MCF 10A (cell line): ENCODE measurements at regions not wholly inside any gene's neighbourhood (a gene's known extent, or its start where the extent isn't known, plus 50 kb on each side); places are given as distances from the start of the nearest gene placed in this dataset.

Source experiments
- BruUV-seq: library from RNA; stranded (reverse); fragments of 400-500 nt; replicated peaks from 2 replicates; lab custom pipeline; 2021; lab: Mats Ljungman, UMichigan
- CTCF ChIA-PET: fragments of 300-600 bp; sonication (Branson Sonifier 250); formaldehyde crosslinking; extraction: SDS; loops from one replicate; lab custom pipeline; 2021; ENCODE audit warnings: antibody characterized with exemption, inconsistent platforms; lab: Yijun Ruan, JAX
- POLR2A ChIA-PET: fragments of 300-600, 350-650 bp; sonication (Branson Sonifier 250); formaldehyde crosslinking; extraction: SDS; loops from one replicate; lab custom pipeline; 2020; ENCODE audit warnings: antibody characterized with exemption, inconsistent platforms; lab: Yijun Ruan, JAX
- DNase-seq: peaks from one replicate; pipeline ENCODE4 v3.0.0-alpha.2; 2018; ENCODE audit not compliant: unreplicated experiment
- H3K27ac Mint-ChIP-seq: one replicate; pipeline ENCODE4 v1.8.0; 2022; ENCODE audit warnings: mild to moderate bottlenecking, low read depth, mixed read lengths; ENCODE audit not compliant: unreplicated experiment
- H3K27me3 Mint-ChIP-seq: one replicate; pipeline ENCODE4 v1.8.0; 2022; ENCODE audit warnings: mixed read lengths; ENCODE audit not compliant: insufficient read depth, unreplicated experiment
- H3K36me3 Mint-ChIP-seq: one replicate; pipeline ENCODE4 v1.8.0; 2022; ENCODE audit warnings: mild to moderate bottlenecking, moderate library complexity, mixed read lengths; ENCODE audit not compliant: insufficient read depth, unreplicated experiment
- H3K4me1 Mint-ChIP-seq: one replicate; pipeline ENCODE4 v1.8.0; 2022; ENCODE audit warnings: mixed read lengths; ENCODE audit not compliant: insufficient read depth, unreplicated experiment
- H3K4me3 Mint-ChIP-seq: one replicate; pipeline ENCODE4 v1.8.0; 2022; ENCODE audit warnings: mild to moderate bottlenecking, moderate library complexity, mixed read lengths; ENCODE audit not compliant: unreplicated experiment
- H3K9me3 Mint-ChIP-seq: one replicate; pipeline ENCODE4 v1.8.0; 2022; ENCODE audit warnings: mixed read lengths; ENCODE audit not compliant: unreplicated experiment
- CTCF ChIP-seq: fragments of 200-600 bp; IDR thresholded peaks from one replicate; pipeline ENCODE4 v1.8.0; 2022; ENCODE audit warnings: antibody characterized with exemption, mild to moderate bottlenecking; ENCODE audit not compliant: unreplicated experiment
- intact Hi-C: fragments of 100-400 bp; cut with micrococcal nuclease; formaldehyde crosslinking; loops from 2 replicates; pipeline ENCODE4 v1.14.1; 2022

- H3K36me3 Mint-ChIP-seq: no peaks in the 10 kb centered on the region
- POLR2A ChIA-PET: no interaction called here
- no TSS peak for BruUV-seq
- no peak for TF ChIP-seq CTCF
- no peaks in the 10 kb centered on the region for H3K4me1 Mint-ChIP-seq
- no peak overlapping the region for H3K27ac Mint-ChIP-seq
- no peak overlapping the region for H3K4me3 Mint-ChIP-seq
- DNase-seq: peak; percentile 73
- intact Hi-C loops: no loop called here
- peaks cover 23% of the 10 kb centered on the region for H3K9me3 Mint-ChIP-seq
- CTCF ChIA-PET: interaction anchor here (0.7 kb wide), 1 partner anchor 1749 kb away, joined by 3 read pairs; no protein-coding TSS in a partner anchor
- H3K27me3 Mint-ChIP-seq: no peaks in the 10 kb centered on the region
These were observed 268.2 kb upstream of the ID2 start for GRCh38 chr2:8413589-8414135.

- CTCF ChIA-PET: interaction anchor here (0.8 to 0.9 kb wide), 2 partner anchors 74 to 268 kb away, joined by 3 read pairs; no protein-coding TSS in a partner anchor
- no peak for TF ChIP-seq CTCF
- H3K27ac Mint-ChIP-seq: no peak overlapping the region
- H3K27me3 Mint-ChIP-seq: no peaks in the 10 kb centered on the region
- no TSS peak for BruUV-seq
- peak; percentile 42 for DNase-seq
- intact Hi-C loops: no loop called here
- H3K4me1 Mint-ChIP-seq: no peaks in the 10 kb centered on the region
- POLR2A ChIA-PET: no interaction called here
- peaks cover 24% of the 10 kb centered on the region for H3K9me3 Mint-ChIP-seq
- H3K4me3 Mint-ChIP-seq: no peak overlapping the region
- H3K36me3 Mint-ChIP-seq: no peaks in the 10 kb centered on the region
These were observed 266.6 kb upstream of the ID2 start for GRCh38 chr2:8414946-8415879.

- DNase-seq: no peak
- no TSS peak for BruUV-seq
- Mint-ChIP-seq H3K9me3 (peaks cover 22% of the 10 kb centered on the region), H3K27me3 (no peaks in the 10 kb centered on the region), H3K4me3 (no peak overlapping the region), H3K36me3 (no peaks in the 10 kb centered on the region), H3K27ac (no peak overlapping the region), H3K4me1 (no peaks in the 10 kb centered on the region)
- intact Hi-C loops: no loop called here
- ChIA-PET CTCF (interaction anchor here (0.9 kb wide), 1 partner anchor 267 kb away, joined by 3 read pairs; no protein-coding TSS in a partner anchor), POLR2A (no interaction called here)
- TF ChIP-seq CTCF: no peak
These were observed 265.8 kb upstream of the ID2 start for GRCh38 chr2:8416001-8416571.
